GM21786 (cell line): ENCODE measurements at regions not wholly inside any gene's neighbourhood (a gene's known extent, or its start where the extent isn't known, plus 50 kb on each side); places are given as distances from the start of the nearest gene placed in this dataset.
"Not testable (repeated sequence)": the region's sequence is repeated elsewhere in the genome, so short reads cannot be mapped to it uniquely, and the experiment has no call there.

Experiments used
- ATAC-seq: cut with Tn5 transposase; IDR thresholded peaks from one replicate; pipeline ENCODE4 v1.9.1; 2021; ENCODE audit not compliant: unreplicated experiment

DNA sequence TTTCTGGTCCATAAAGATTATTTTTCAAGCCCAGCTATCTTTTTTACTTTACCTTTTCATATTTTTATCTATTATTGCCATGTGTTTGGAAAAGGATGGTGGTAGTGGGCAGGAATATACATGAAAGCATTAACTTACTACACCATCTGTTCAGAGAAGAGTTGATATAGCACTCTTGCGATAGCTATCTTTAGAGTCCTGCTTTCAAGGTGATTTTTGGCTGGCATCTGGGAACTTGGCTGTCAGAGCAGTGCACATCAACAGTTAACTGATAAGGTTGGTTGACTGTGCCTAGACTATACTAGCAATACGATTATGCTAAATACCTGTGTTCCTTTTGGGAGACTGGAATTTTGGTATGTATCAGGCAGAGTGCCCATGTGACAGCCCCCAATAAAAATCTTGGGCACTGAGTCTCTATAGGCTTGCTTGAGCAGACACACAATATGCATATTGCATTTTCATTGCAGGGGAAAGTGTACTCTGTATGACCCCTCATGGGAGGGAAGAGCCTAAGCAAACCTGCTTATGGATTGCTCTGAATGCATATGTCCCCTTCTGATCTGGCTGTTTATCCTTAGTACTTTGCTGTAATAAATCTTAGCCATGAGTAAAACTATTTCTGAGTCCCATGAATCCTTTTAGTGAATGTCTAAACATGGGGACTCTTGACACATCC is 227.6 kb upstream of the C9orf72 start:
- no peak for ATAC-seq

DNA sequence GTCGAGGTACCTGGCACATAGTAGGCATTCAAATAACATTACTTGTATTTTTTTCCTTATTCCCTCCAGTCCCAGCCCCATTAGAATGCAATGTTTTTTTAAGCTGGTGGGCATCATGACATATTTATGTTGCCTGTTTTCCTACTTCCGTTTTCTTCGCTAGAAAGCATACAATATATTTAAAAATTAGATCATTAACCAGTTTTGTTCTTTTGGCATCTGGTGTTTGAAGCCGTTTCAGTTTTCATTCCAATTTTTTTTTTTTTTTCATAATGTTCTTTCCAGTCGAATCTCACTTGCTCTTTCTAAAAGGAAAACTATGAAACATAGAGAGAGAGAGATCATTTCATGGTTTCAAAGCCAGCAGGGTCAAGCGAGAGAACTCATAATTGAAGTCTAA is 228.3 kb upstream of the C9orf72 start:
- no peak for ATAC-seq

DNA sequence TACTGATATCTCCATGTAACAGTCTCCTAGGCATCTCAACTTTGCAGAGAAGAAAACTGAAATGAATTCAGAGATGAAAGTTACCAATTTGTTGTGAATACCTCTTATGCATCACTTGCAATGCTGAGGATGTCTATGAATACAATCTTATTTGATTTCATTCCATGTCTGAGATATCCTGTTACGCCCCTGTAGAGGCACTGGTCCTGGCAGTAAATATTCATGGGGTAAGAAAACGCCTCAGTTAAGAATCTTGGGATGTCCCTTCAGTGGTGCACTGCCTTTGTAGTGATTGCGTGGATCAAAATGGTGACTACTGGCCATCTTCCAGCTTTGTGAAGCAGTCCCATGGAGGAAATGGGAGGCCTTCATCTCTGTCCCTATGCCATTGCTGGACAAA is 229.1 kb upstream of the C9orf72 start:
- ATAC-seq, result no peak

DNA sequence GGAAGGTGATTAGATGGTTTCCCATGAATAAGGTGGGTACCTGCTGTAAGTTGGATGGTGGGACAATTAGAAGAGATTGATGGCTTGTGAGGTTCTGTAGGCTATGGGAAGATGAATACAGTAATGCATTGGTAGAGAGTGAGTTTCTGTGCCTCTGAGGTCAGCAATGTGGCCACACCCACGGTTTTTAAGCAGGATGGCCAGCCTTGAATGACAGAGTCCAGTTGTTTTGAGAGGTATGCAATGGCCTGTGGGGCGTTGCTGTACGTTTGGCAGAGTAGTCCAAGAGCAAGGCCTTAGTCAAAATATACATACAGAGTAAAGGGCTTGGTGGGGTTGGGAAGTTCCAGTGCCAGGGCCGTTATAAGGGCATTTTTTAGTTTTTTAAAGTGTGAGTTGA is 235.6 kb upstream of the C9orf72 start:
- ATAC-seq, result no peak

DNA sequence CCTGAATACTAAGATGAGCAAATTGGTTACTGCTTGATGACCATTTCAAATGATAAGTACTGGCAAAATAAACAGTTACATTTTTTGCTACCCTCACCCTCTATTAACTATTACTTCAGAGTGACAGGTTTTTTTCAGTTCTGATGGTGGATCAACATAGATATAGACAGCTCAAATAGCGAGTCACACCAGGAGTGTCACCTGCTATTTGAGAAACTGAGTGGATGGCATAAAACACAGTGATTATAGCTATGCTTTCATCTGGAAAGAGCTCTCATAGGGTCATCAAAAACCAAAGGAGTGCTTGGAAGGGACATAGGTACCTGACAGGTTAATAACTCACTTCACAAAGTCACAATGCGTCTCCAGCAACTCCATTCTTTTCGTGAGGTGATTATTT is 244.5 kb upstream of the C9orf72 start:
- ATAC-seq, result no peak

DNA sequence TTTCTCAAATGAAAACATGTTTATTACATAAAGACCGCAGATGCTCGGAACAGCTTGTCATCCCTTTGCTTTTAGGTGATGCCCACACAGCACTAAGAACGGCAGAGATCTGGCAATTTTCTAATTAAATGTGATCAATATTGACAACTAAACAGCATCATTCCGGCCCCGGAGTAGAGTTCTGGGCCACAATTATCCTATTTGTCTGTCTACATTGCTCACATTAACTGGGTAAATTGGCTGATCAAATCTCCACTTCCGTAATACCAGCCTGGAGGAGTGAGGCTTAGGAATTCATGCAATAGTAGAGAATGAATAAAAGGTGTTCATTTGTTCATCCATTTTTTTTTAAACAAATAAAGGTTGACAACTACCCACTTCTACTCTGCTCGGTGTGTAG is 245.1 kb upstream of the C9orf72 start:
- no peak for ATAC-seq

DNA sequence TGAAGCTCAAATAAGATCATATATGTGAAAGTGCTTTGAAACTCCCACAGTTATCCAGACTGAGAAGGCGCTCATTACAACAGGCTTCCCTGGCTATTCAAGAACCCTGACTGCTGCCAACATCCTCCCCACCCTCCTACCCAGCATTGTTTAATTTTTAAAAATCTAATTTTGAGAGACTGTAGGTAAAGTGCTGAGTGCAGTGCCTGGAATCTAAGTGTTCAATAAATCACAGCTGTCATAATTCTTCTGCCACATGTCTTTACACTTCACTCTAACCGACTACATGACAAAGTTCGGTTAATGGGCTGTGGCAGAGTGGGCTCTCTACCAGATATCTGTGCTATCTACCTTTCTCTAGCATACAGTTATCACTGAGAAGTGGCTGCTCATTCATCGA is 255.6 kb upstream of the C9orf72 start:
- no peak for ATAC-seq

DNA sequence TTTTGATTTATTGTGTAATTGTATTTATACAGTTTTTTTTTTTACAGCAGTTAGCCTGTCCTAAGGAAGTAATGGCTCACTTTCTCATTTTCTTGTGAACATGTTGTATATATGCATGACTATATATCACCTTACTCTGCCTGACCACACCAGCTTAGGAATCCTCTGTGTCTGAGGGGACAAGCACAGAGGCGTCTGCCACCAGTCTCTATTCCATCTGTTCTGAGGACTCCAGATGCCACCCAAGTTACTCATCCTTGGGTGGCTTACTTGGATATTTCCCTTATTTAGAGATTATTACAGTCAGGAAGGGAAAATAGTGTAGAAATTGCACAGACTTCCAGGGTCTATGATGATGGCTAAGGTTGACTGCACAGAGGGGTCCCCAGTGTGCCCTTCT is 256.3 kb upstream of the C9orf72 start:
- ATAC-seq, result no peak

DNA sequence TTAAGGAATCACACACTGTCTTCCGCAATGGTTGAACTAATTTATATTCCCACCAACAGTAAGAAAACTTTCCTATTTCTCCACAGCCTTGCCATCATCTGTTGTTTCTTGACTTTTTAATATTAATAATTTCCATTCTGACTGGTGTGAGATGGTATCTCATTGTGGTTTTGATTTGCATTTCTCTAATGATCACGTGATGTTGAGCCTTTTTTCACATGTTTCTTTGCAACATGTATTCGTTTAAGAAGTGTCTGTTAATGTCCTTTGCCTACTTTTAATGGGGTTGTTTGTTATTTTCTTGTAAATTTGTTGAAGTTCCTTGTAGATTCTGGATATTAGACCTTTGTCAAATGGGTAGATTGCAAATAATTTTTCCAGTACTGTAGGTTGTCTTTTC is 258.8 kb upstream of the C9orf72 start:
- not testable (repeated sequence) for ATAC-seq

DNA sequence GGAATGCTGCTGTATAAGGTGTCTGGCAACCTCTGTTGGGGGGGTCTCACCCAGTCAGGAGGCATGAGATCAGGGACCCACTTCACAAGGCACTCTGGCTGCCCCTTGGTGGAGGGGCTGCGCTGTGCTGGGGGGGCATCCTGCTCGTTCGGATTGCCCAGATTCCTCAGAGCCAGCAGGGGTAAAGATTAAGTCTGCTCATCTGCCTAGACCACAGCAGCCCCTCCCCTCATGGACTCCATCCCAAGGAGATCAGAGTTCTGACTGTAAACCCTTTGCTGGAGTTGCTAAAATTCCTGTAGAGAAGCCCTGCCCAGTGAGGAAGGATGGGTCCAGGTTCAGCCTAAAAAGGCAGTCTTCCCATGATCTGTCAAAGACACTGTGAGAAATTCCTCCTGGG is 262.0 kb upstream of the C9orf72 start:
- no peak for ATAC-seq

DNA sequence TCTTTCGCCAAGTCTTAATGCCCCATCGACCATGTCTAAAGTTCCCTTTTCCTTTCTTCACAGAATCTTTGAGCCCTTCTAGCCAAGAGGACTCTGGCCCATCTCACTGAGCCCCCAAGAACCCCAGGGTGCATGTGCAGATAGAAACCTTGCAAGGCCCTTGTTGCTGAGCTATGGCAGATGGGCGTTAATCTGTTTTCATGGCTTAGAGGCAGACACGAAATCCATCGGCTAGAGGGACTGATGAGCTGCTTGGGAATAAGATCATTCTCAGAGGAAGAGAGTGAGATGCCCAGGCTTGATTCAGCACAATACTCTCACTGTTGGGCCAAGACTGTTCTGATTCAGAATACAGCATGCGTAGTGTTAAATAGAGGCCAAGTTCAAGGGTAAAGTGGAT is 262.5 kb upstream of the C9orf72 start:
- no peak for ATAC-seq

DNA sequence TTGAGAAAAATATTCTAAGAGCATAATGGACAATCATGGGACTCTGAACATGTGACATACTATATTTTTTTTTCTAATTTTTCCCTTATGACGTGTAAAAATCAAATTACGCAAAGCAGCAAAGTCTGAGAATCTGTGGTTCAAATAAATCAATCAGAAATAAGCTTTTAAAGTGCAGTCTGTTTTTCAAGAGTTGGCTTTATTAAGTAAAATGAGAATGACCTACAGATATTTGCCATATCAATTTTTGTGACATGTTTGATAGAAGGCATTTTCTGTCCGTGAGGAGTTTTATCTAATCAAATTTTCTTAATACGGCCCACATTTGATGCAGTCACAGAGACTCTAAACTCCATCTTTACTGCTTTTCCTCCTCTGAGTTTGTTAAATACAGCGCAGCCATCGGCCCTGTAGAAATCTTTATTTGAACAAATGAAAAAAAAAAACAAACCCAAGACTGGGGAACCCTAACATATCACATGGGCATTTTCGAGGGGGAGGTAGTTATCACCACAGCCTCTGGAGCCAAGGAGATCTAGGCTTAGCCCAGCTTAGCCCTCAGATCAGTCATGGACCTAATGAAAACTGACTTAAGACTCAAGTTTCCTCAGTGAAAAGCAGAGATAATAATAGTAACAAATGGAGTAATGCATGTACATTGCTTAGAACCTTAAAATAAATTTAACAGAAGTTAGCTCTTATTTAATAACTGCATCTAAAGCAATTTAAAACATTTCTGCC is 263.6 kb upstream of the C9orf72 start:
- ATAC-seq, result no peak

DNA sequence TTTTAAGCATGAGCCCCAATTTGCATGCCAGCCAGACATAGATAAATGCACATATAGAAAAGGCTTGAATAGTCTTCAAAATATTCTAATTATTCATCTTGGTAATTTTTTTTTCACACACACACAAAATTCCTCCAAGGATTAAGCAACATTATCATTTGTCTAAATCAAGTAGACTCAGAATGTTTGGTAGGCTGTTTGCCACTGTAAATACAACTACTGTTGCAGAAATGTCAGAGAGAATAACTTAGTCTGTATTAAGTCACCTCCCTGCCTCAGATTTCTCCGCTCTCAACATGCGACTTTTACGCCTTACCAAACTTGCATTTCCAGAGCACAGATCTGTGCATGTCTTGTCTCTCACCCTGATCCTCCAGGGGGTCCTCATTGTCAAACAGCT is 265.6 kb upstream of the C9orf72 start:
- no peak for ATAC-seq

DNA sequence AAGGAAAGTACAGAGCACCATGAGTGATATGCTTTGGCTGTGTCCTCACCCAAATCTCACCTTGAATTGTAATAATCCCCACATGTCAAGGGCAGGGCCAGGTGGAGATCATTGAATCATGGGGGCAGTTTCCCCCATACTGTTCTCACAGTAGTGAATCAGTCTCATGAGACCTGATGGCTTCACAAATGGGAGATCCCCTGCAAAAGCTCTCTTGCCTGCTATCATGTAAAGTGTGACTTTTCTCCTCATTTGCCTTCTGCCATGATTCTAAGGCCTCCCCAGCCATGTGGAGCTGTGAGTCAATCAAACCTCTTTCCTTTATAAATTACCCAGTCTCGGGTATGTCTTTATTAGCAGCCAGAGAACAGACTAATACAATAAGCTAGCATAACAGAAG is 266.5 kb upstream of the C9orf72 start:
- ATAC-seq, result not testable (repeated sequence)

DNA sequence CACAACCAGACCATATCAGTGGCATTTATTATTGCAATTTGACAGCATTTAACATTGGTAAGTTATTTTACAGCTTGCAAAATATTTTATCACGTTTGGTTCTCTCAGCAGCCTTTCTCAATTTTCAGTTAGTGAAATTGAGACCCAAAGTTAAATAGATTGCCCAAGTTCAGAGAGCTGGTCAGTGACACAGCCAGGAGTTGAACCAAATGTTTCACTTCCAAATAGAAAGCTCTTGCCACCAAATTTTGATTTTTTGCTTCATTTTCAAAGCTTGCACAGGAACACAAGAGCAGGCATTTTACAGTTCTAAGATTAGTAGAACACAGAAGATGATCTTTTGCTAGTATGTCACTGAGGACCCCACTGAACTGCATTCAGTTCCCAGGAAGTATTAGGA is 271.5 kb upstream of the C9orf72 start:
- no peak for ATAC-seq

DNA sequence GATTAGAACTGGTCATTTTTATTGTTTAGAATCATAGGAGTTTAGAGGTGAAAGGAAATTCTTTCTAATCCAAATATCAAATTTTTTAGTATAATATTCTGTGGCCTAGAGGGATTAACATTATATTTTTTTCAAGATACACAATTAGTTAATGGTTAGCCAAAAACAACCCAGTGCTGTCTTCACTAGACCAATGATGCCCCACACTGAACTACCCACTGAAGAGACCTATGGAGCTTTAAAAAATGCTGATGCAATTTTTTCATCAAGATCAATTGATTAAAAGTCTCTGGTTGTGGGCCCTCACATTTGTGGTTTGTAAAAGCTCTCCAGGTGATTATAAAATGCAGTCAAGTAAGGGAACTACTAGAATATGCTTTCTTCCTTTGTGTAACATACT is 274.1 kb upstream of the C9orf72 start:
- ATAC-seq, result no peak

DNA sequence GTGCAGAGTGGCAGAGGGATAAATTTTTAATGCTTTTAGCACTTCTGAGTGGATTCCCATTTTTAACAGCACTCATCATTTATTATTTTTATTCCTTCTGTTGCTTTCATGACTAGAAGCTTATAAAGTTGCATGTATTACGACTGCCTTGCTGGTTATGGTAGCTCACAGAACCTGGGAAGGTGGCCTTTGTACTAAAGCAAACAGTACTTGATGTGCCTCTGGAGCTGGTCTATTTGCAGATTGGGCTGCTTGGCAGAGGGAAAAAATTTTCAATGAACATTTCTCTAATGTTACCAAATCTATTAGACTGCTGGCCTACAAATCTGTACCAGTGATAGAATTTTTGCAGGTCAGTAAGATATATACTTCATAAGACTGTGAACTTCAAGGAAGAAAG is 274.5 kb upstream of the C9orf72 start:
- ATAC-seq, result no peak

DNA sequence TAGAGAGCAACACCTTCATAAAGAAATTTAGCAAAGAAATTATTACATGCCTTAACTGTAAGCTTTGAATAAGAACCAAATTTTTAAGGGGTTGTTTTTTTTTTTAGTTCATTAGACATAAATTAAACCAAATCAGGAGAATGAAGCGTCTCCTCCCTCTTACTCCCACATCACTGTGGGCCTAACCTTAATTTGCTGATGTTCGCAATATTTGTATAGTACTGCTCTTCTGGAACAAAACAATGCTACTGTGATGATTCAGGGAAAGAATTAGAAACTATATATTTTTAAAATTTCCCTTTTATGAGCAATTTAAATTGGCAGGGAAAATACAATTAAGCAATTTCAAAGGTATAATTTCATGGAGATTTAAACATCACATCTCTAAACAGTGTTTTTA is 275.0 kb upstream of the C9orf72 start:
- ATAC-seq, result no peak

DNA sequence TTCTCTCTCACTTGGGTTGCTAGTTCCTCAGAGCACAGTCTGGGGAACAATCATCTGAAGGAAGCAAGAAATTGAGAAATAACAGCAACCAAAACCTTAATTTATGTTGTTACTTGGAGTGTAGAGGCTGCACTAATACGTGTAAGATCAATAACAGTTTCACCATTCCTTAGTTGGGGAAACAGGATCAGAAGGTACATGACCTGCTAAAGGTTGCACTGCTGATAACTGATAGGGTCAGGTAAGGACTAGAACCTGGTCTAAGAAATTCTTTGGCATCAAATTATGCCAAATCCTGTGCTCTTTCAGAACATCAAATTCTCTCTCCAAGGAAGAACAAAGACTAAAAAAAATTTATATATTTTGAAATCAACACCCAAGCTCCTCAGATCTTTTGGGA is 278.6 kb upstream of the C9orf72 start:
- no peak for ATAC-seq

DNA sequence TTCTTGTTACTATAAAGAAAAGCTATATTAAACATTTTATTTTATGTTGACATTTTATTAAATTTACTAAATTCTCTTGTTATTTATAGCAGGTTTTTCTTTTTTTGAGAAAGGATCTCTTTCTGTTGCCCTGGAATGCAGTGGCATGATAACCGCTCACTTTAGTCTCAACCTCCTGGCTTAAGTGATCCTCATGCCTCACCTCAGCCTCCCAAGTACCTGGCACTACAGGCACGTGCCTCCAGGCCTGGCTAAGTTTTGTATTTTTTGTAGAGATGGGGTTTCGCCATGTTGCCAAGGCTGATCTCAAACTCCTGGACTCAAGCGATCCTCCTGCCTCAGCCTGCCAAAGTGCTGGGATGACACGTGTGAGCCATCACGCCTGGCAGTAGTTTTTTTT is 280.2 kb upstream of the C9orf72 start:
- ATAC-seq, result no peak

DNA sequence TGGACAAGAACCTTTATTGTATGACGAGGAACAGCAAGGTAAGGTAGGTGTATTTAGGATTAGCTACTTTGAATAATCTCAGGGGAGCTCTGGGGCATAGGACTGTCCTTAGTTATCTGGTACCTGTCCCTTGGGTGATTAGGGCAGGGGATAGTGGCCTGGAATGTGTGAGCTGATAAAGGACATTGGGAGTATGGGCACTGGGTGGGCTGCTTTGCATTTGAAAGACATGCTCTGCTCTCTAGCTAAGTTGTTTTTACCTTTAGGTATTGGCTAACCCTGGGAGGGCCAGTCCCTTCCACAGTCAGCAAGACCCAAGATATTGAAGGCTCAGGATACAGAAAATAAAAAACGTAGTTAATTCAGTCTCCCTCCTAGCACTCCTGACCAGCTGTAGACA is 282.8 kb upstream of the C9orf72 start:
- no peak for ATAC-seq

DNA sequence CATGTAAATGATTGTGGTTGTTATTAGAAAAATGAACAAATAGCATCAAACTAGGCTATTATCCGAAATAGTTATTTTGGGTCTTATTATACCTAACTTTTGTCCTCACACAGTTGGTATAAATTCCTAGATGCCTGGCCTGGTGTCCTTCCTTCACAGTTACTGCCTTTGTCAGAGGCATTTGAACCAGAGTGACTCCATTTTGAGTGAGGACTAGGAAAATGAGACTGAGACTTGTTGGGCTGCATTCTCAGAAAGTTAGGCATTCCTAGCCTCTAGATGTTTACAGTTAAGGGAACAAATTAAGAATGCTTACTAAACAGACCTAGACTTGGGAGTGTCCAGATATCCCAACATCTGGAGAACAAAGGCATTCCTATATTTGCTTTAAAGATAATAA is 283.5 kb upstream of the C9orf72 start:
- no peak for ATAC-seq

DNA sequence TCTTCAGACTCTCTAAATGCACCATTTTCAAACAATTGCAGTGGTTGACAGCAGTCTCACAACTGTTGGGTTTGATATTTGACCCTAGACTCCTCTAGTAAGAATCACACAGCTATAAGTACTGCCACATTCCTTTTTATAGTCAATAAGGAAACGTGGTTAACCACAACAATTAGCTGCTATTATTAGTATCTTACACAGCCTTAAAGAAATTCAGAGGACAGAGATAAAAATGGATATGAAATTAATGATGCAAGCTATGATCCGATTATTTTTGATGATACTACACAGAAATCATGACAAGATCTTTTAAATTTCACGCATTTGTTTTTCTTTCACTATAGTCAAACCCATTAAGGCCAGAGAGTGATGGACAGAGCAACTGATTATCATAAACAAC is 288.6 kb upstream of the C9orf72 start:
- ATAC-seq, result no peak
